Activated CD8-positive, alpha-beta T cell treated with anti-CD3 and anti-CD28 coated beads for 36 hours (primary cell): ENCODE measurements at regions not wholly inside any gene's neighbourhood (a gene's known extent, or its start where the extent isn't known, plus 50 kb on each side); places are given as distances from the start of the nearest gene placed in this dataset.

Source experiments
- ATAC-seq: fragments of 200-7000 bp; cut with Tn5 transposase; one replicate; pipeline ENCODE4 v1.10.0; 2021; ENCODE audit warnings: mild to moderate bottlenecking, moderate library complexity
- CTCF ChIA-PET: fragments of 350-600 bp; sonication (Branson Sonifier 250); formaldehyde crosslinking; loops from one replicate; lab custom pipeline; 2021; ENCODE audit warnings: antibody characterized with exemption; lab: Charles Lee
- POLR2A ChIA-PET: fragments of 350-600 bp; sonication (Branson Sonifier 250); formaldehyde crosslinking; loops from one replicate; lab custom pipeline; 2021; ENCODE audit warnings: antibody characterized with exemption; lab: Charles Lee
- DNase-seq: peaks from one replicate; pipeline ENCODE4 v3.0.0-alpha.2; 2020
- H3K27ac Mint-ChIP-seq: one replicate; pipeline ENCODE4 v1.8.0; 2021; ENCODE audit warnings: mild to moderate bottlenecking, mixed read lengths
- H3K27me3 Mint-ChIP-seq: one replicate; pipeline ENCODE4 v1.8.0; 2021; ENCODE audit warnings: mixed read lengths
- H3K36me3 Mint-ChIP-seq: one replicate; pipeline ENCODE4 v1.8.0; 2021; ENCODE audit warnings: low read depth, mixed read lengths
- H3K4me1 Mint-ChIP-seq: one replicate; pipeline ENCODE4 v1.8.0; 2021; ENCODE audit warnings: low read depth, mixed read lengths
- H3K4me3 Mint-ChIP-seq: one replicate; pipeline ENCODE4 v1.8.0; 2021; ENCODE audit warnings: mild to moderate bottlenecking, moderate library complexity, mixed read lengths
- H3K9me3 Mint-ChIP-seq: one replicate; pipeline ENCODE4 v1.8.0; 2021; ENCODE audit warnings: mixed read lengths
- CTCF ChIP-seq: fragments of 200-600 bp; IDR thresholded peaks from one replicate; pipeline ENCODE4 v1.8.0; 2022; ENCODE audit warnings: antibody characterized with exemption, mild to moderate bottlenecking
- intact Hi-C: fragments of 100-400 bp; cut with micrococcal nuclease; formaldehyde crosslinking; loops from one replicate; pipeline ENCODE4 v1.10.0; 2022

GRCh38 chr14:85892251-85892650 is 362.3 kb downstream of the FLRT2 start:
- no peak overlapping the region for H3K27ac Mint-ChIP-seq
- DNase-seq (no peak), ATAC-seq (no peak)
- ChIA-PET POLR2A (no interaction called here), CTCF (interaction anchor here (1.3 kb wide), 1 partner anchor 68 kb away, joined by 3 read pairs; no protein-coding TSS in a partner anchor)
- no peaks in the 10 kb centered on the region for H3K36me3 Mint-ChIP-seq
- no peaks in the 10 kb centered on the region for H3K9me3 Mint-ChIP-seq
- H3K4me3 Mint-ChIP-seq = no peak overlapping the region
- H3K27me3 Mint-ChIP-seq = no peaks in the 10 kb centered on the region
- TF ChIP-seq CTCF = no peak
- H3K4me1 Mint-ChIP-seq = no peaks in the 10 kb centered on the region
- intact Hi-C loops = no loop called here

GRCh38 chr14:85883966-85884365 is 354.0 kb downstream of the FLRT2 start:
- Mint-ChIP-seq H3K36me3 (no peaks in the 10 kb centered on the region), H3K4me1 (no peaks in the 10 kb centered on the region), H3K9me3 (no peaks in the 10 kb centered on the region), H3K27ac (no peak overlapping the region), H3K27me3 (no peaks in the 10 kb centered on the region), H3K4me3 (no peak overlapping the region)
- no peak for TF ChIP-seq CTCF
- ChIA-PET CTCF (no interaction called here), POLR2A (no interaction called here)
- ATAC-seq (no peak), DNase-seq (no peak)
- intact Hi-C loops = no loop called here

GRCh38 chr14:85883101-85883500 is 353.2 kb downstream of the FLRT2 start:
- DNase-seq (no peak), ATAC-seq (no peak)
- ChIA-PET POLR2A (no interaction called here), CTCF (no interaction called here)
- Mint-ChIP-seq H3K4me3 (no peak overlapping the region), H3K27ac (no peak overlapping the region), H3K36me3 (no peaks in the 10 kb centered on the region), H3K4me1 (no peaks in the 10 kb centered on the region), H3K9me3 (no peaks in the 10 kb centered on the region), H3K27me3 (no peaks in the 10 kb centered on the region)
- intact Hi-C loops = no loop called here
- no peak for TF ChIP-seq CTCF

GRCh38 chr14:85881935-85882334 is 352.0 kb downstream of the FLRT2 start:
- ChIA-PET POLR2A (no interaction called here), CTCF (no interaction called here)
- Mint-ChIP-seq H3K36me3 (no peaks in the 10 kb centered on the region), H3K27me3 (no peaks in the 10 kb centered on the region), H3K4me3 (no peak overlapping the region), H3K4me1 (no peaks in the 10 kb centered on the region), H3K9me3 (no peaks in the 10 kb centered on the region), H3K27ac (no peak overlapping the region)
- ATAC-seq = no peak
- DNase-seq = no peak
- intact Hi-C loops = no loop called here
- TF ChIP-seq CTCF = no peak

GRCh38 chr14:85878874-85879273 is 348.9 kb downstream of the FLRT2 start:
- no peak overlapping the region for H3K4me3 Mint-ChIP-seq
- DNase-seq (no peak), ATAC-seq (no peak)
- no peaks in the 10 kb centered on the region for H3K36me3 Mint-ChIP-seq
- ChIA-PET CTCF (no interaction called here), POLR2A (no interaction called here)
- no peaks in the 10 kb centered on the region for H3K27me3 Mint-ChIP-seq
- TF ChIP-seq CTCF = no peak
- H3K9me3 Mint-ChIP-seq = no peaks in the 10 kb centered on the region
- no peak overlapping the region for H3K27ac Mint-ChIP-seq
- H3K4me1 Mint-ChIP-seq = no peaks in the 10 kb centered on the region
- intact Hi-C loops = no loop called here
